ENCODE measurements at regions not wholly inside any gene's neighbourhood (a gene's known extent, or its start where the extent isn't known, plus 50 kb on each side); places are given as distances from the start of the nearest gene placed in this dataset.
"Not testable (repeated sequence)": the region's sequence is repeated elsewhere in the genome, so short reads cannot be mapped to it uniquely, and the experiment has no call there.

DNA sequence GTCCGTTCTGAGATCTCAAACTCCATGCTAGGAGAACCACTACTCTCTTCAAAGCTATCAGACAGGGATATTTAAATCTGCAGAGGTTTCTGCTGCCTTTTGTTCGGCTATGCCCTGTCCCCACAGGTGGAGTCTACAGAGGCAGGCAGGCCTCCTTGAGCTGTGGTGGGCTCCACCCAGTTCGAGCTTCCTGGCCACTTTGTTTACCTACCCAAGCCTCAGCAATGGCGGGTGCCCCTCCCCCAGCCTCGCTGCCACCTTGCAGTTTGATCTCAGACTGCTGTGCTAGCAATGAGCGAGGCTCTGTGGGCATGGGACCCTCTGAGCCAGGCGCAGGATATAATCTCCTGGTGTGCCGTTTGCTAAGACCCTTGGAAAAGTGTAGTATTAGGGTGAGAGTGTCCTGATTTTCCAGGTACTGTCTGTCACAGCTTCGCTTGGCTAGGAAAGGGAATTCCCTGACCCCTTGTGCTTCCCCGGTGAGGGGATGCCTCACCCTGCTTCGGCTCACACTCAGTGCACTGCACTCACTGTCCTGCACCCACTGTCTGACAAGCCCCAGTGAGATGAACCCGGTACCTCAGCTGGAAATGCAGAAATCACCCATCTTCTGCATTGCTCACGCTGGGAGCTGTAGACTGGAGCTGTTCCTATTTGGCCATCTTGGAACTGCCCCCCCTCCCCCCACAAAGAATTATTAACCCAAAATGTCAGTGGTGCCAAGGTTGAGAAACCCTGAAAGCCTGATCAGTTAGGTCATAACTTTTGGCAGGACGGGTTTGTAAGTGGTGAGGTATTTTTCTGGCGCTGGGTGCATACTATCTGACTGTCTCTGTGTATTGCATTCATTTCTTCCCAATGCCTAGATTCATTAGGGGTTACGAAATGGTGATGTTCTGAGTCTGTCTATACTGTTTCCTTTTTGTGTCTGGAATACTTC, 181.4 kb downstream of the TEX29 start:
- DNase-seq, result not testable (repeated sequence)

DNA sequence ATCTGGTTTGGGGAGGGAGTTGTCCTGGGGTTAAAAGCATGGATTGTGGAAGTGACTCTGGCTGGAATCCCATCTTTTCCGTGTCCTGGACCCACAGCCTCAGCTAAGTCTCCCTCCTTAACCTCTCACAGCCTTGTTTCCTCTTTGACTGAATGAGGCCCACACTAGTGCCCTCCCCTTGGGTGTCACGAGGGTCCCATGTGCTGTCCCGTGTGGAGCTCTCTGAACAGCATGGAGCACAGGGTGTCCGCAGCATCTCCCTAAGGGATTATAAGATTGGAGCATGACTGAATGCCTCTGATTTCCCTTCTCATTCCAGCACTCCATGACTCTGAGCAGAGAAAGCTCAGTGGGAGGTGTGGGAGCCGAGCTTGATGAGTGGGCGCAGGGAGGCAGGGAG, 182.5 kb downstream of the TEX29 start:
- DNase-seq, result no peak

DNA sequence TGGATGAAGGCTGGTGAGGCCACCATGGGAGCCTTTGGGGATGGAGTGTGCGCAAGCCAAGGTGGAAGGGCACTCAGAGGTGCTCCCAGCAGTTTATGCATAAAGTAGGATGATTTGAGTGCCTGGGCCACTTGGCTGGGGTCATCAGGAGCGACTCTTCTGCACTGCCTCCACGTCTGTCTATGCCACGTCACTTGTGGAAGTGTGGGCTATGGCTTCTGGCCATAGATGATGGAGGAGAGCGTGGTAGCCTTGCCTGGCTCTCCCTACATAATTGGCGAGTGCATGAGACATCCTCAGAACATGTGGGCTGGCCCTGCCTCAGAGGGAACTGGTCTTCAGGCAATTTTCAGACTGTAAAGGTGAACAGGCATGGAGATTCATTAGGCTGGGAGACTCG, 182.9 kb downstream of the TEX29 start:
- DNase-seq, result no peak

DNA sequence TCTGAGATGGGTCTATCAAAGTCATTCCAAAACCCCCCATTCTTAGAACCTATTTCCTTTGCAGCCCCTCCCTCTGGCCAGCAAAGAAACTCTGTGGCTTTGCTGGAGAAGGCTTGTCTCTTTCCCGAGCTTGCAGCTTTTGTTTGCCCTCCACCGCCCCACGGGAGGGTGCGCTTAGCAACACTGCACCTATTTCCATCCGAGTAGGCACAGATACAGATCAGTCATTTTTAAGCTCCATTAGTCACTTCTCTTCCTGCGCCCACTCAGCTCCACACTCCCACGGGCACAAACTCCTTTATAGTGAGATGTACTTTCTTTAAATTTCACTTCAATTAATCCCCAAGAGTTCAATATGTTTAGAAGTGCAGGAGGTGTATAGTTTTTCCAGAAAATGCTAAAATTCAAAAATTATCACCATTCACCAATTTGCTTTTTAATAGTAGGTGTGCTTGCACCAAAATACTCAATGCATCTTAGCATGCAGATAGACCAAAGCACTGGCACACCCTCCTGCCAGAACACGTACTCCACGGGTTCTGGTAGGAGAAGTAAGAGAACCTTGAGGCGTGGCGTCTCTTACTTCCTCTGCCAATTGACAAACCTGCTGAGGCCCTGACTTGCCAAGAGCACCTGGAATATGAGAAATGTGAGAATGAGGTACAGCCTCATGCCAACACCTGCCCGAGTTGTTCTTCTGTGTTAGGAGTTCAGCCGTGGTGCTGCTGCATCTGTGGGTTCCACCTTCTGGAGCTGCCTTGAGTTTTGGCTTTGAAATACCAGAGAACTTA, 183.7 kb downstream of the TEX29 start:
- peak in 2 of 3 experiments; percentile 39 to 59 for DNase-seq

DNA sequence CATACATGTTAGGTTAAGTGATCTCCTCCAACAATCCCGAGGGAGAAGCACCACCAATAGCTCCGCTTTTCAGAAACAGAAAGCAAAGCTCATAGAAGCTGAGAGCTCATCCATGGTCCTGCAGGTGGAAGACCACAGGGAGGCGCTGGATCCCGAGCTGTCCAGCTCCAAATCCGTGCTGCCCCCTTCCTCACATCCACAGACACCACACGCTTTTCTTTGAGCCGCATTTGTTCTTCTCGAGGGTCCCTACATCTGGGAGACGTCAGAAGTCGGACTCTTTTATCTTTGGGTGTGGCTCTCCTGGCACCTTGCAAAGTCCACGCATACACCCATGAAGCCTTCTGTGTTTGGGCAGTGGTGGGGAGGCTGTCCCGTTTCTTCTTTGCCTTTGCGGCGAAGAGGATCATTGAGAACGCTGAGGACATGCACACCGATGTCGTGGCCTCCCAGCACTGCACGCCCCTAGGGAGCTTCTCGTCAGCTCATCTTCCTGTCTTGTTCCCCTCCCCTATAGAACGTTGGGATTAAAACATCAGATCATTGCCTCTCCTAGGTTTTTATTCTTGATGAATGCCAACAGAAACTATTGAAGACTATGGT, 184.8 kb downstream of the TEX29 start:
- no peak for DNase-seq

DNA sequence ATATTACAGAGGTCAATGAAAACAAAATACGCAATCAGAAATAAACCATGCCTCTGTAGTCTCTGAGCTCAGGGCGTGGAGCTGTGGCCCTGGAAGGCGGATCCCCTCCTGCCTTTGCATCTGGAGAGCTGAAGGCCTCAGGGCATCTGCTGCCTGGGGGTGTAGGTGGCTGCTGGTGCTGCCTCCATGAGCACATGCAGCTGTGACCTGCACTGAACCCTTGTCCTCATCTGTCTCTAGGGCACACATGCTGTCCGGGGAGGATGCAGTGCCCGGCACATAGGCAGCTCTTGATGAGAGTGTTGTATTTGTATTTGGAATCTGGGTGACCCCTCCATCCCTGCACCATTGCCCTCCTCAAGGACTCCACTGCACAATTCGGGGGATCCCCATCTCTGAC, 185.7 kb downstream of the TEX29 start:
- DNase-seq, result peak in 2 of 3 experiments; percentile 22 to 35

DNA sequence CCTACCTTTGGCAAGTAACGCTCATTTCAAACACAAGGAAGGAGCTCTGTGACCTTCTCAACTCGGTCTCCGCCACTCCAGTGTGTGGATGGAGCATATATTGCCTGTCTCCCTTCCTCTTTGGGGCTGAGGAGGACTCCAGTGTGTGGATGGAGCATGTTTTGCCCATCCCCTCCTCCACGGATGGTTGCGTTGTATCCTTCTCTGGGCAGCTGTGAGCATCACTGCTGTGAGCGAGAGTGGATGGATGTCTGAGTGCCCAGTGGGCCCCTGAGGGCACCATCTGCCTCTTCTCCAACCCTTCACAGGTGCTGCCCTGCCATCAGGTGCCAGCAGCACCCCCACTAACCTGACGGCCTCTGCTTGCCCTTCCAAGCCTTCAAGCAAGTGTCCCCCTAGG, 186.2 kb downstream of the TEX29 start:
- DNase-seq, result no peak

DNA sequence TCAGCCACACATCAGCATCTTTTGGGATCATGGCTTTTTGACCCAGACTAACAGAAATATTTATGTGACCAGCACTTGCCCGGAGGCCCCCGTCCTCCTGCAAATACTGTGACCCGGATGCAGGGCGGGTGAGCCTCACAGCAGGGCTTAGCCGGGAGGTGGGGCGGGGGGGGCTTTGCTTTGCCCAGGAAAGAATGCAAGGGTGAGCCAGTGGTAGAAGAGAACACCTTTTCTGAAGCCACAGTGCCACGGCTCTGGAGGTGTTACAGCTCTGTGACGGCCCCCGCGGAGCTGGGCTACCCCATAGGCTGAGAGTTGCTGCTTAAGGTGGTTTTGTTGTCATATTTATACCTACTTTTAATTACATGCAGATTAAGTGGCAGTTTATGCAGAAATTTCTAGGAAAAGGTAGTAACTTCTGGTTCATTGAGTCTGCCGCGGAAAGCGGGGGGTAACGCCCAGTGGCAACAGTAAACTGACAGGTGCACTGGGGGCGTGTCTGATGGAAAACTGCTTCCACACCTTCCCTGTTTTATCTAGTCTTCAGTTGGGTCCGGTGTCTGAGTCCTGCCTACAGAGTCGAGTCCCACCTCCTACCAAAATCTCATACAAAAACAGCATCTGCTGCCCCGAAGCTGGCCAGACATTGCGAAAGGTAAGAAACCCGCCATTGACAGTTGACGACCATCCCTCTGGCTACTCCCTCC, 187.9 kb downstream of the TEX29 start:
- no peak for DNase-seq

DNA sequence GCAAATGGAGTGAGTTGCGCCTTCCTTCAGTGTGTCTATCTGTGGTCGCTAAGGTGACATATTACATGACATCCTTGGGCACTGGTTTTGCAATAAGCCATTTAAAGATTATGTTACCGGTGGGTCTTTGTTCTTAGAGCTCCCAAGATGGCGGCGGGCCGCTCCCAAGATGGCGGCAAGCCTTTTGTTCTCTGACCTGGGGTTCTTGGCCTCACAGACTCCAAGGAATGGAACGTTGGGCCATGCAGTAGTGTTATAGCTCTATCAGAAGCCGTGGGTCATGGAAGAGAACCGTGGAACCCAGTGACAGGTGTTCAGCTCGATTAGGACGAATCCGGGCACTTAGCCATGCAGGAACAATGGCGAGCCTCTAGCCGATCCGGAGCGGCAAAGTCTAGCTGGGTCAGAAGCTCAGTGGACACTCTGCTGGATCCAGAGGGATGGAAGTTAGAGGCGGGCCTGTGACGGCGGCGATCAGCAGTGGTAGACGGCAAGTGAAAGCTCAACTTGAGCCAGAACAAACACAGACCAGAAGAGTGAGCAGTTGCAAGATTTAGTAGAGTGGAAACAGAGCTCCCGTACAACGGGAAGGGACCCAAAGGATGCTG, 188.6 kb downstream of the TEX29 start:
- DNase-seq, result no peak

DNA sequence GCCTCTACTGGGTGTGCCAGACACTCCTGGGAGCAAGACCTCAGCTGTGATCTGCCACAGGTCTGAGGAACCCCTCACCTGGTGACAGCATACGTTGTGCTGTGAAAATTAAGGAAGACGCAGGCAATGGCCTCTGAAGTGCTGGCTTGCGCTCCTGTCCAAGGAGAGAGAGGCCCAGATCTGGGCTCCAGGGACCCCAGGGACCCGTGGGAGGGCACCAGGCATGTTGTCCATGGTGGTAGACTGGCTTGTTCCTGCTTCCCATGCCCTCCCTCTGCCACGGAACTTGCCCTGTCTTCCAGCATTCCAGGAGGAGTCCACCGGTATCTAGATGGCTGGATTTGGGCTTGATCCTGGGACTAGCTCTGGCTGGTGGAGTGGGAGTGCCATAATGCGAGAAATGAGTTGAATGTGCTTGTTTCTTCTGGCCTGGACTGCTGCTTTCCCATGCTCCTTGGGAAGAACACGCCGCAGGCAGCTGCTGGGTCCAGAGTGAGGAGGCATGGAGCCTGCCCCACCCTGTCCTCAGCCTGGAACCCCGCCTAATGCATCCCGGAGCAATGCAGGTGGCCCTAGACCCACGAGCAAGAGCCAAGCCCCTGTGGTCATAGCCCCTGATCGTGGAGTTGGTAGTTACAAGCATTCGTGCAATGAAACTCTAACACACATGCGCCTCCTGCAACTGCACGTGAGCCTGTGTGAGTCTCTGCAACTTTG, 190.2 kb downstream of the TEX29 start:
- no peak for DNase-seq

DNA sequence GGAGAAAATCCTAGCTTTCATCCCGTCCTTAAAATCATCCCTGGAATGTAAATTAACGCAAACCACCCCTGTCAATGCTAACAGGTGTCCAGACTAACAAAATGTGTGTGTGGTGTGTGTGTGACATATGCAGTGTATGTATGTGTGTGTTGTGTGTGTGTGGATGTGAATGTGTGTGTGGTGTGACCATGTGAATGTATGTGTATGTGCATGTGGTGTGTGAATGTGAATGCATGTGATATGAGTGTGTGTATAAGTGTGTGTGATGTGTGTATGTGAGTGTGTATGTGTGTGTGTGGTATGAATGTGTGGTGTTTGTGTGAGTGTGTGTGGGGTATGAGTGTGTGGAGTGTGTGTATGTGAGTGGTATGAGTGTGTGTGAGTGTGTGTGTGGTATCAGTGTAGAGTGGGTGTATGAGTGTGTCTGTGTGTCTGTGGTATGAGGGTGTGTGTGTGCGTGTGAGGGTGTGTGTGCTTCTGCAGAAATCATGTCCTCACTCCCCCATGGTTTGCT, 190.8 kb downstream of the TEX29 start:
- no peak for DNase-seq

DNA sequence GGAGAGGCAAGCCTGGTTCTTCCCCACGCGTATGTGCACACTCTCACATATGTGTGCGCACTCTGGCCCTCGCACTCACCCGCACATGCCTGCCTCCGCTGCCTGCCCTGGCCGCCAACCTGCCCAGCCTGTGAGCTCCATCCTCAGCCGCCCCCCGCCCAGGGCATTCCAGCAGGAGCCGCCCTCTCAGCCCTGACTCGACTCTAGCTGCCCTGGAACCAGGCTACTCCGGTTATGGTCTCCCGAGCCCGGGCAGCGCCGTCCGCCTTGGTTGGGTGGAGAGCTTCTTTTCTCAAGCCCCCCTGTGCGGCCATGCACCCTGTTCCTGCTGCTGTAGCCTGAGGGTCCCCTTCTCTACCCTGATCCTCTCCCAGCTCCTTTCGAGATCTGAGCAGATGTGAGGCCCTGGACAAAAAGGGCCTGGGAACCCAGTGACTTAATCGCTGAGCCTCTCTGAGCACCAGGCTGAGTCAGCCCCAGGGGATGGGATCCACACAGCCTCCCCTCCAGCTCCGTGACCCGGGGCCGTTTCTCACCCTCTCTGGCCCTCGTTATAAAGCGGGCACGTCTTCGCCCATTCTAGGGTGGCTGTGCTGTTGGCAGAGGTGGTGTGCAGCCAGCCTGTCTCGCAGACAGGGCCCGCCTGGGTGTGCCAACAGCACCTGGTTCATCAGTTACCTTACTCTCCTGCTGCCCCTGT, 191.5 kb downstream of the TEX29 start:
- DNase-seq, result no peak

DNA sequence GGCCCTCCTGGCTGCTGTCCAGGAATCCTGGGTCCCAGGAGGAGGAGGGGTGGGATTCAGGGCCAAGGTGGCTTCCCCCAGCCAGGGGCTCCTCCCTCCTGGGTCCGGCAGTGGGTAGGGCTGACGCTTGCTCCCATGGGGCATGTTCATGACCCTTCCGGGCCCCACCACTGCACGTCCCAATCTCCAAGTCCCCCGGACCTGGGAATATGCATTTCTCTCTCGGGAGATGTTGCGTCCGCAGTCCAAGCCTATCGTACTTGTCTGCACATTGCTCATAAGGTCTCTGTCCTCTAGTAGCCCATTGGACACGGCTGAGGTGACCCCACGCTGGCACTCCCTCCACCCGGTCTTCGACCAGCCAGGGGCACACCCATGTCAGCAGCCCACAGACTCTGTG, 192.3 kb downstream of the TEX29 start:
- no peak for DNase-seq

DNA sequence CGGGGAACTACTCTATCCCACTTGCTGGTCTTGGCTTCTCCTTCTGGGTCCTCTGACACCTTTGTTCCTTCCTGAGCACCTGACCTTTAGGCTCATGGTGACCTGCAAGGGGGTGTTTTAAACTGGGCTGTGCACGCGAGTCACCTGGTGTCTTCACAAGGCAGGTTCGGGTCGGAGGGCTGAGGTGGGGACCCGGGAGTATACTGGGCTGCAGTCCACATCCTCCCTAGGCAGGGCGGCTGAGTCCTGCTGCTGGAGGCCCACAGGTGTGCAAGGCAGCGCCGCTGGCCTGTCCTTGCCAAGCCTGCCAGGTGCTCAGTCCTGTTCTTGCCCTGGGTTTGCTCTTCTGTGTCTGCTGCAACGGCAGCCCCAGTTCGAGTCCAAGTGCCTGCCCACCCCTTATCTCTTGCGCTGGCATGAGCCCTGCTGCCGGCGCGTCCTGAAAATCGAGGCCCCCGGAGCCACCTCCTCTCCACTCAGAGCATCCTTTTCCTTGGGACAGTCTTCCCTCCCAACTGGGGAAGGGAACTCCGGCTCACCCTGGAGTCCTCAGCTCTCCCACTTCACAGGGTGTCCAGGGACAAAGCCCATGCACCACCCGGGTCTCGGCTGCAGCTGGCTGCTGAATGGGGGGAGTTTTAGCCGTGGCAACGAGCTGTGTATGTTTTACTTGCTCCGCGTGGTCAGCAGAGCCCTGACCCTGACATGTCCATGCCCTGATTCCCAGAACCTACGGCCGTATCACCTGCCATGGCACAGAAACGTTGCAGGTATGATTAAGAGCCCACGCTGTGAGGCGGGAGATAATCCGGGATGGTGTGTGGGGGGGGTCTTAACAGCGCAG, 193.5 kb downstream of the TEX29 start:
- no peak for DNase-seq

DNA sequence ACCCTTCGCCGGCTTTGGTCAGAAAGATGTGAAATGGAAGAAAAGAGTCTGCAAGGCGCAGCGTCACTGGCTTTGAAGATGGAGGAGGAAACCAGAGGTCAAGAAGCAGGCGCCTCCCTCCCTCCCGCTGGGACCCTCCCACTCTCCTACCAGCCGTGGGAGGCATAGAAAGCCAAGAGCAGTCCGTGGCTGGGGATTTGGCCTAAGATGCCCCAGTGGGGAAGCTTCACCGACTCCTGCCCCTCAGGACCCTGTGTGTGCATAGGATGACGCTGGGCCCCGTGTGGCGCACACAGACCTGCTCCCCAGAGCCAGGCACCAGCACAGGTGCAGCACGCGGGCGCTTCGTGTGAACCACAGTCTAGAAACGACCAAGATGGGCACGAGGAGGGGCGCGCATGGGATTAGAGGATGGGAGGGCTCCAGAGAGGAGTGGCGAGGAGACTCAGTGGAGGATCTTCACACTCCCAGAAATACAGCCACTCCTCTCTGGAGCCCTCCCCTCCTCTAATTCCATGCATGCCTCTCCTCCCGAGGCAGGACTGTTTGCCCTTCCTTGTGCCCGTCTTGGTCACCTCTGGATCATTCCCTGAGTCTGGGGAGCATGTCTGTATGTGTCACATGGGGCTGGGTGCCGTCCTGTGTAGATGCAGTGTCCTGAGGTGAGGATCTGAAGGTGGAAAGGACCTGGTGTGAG, 194.3 kb downstream of the TEX29 start:
- no peak for DNase-seq

DNA sequence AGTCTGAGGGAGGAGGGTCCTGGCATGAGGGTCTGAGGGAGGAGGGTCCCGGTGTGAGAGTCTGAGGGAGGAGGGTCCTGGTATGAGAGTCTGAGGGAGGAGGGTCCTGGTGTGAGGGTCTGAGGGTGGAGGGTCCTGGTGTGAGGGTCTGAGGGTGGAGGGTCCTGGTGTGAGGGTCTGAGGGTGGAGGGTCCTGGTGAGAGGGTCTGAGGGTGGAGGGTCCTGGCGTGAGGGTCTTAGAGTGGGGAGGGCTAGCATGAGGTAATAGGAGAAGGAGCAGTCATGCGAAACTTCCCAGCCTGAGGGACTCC, 194.8 kb downstream of the TEX29 start:
- DNase-seq, result no peak

DNA sequence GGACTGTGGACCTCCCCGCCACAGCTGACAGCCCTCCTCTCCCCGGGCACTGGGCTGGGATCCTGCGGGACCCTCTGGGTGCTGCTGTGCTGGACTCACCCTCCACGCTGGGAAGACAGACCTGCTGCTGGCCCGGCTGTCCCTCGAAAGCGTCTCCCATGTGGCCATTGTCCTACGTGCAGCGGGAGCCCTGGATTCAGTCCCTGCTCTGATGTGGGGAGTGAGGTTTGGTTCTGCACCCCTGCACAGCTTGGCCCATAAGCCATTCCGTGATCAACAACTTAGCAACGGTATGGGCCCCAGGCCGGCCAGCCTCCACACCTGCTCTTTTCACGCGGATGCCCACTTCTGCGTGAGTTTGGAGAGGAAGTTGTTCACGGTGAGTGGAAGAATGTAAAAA, 195.2 kb downstream of the TEX29 start:
- no peak for DNase-seq

DNA sequence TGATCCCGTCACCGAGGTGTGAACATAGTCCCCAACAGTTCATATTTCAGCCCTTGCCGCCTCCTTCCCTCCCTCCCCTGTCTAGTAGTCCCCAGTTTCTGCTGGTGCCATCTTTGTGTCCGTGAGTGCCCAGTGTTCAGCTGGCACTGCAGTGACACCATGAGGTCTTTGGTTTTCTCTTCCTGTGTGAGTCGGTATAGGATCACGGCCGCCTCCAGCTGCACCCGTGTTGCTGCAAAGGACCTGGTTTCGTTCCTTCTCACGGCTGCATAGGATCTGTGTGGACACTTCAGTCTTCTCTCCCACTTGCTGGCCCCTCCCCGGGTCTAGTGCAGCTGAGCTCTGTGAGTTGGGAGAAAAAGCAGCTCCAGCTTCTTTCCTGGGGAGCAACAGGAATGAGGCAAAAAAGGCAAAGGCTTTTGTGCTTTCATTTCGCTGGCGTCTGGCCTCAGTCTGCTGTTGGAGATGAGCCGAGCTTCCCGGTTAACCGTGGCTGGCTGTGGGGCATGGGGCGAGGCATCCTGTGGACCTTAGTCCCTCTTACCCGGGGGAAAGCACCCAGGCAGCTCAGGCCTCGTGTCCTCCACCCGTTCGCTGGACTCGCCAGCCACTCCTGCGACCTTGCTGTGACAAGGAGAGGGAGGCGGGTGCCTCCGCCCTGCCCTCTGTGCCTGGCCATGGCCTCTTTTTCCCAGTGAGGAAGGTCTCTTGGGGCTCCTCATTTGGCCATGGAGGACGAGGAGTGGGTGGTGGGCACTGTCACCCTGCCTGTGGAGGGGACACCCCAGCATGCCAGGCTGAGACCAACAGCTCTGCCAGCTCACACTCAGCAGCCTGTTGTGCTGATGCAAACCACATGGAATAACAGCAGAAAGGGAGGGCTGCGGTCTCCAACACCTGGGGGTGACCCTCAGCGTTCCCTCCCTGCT, 196.5 kb downstream of the TEX29 start:
- DNase-seq, result peak in 2 of 3 experiments; percentile 56 to 71

Measured in NCI-H1417 (cell line).